HG02870 (cell line): ENCODE measurements at regions not wholly inside any gene's neighbourhood (a gene's known extent, or its start where the extent isn't known, plus 50 kb on each side); places are given as distances from the start of the nearest gene placed in this dataset.

ENCODE experiments used
- ATAC-seq: cut with Tn5 transposase; IDR thresholded peaks from one replicate; pipeline ENCODE4 v1.9.1; 2021; ENCODE audit warnings: mild to moderate bottlenecking, moderate library complexity; ENCODE audit not compliant: unreplicated experiment

GRCh38 chr1:114342376-114342775 lies 168.6 kb downstream of the TRIM33 start:
- ATAC-seq, result no peak

- ATAC-seq, result no peak
These were observed 169.1 kb downstream of the TRIM33 start for GRCh38 chr1:114341856-114342255.

DNA sequence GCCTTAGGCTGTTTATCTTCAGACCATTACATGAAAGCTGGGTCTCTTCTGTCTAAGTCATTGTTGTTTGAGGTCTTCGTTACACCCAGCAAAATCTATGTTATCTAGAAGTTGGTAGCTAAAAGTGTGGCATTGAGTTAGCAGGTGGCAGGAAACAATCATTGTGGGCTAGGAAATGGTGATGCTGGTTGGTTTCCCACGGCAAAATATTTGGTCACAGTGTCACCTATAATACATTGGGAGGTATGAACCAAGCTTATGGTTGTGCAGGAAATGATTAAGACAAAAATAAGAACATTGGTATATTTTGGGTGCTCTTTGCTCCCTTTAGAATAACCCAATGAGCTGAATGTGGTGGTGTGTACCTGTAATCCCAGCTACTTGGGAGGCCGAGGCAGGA lies 169.7 kb downstream of the TRIM33 start:
- ATAC-seq, result no peak

- no peak for ATAC-seq
These were observed 170.1 kb downstream of the TRIM33 start for GRCh38 chr1:114340892-114341291.

GRCh38 chr1:114339379-114339778 lies 171.6 kb downstream of the TRIM33 start:
- ATAC-seq, result no peak

- ATAC-seq, result no peak
These were observed 172.7 kb downstream of the TRIM33 start for GRCh38 chr1:114338191-114338890.

DNA sequence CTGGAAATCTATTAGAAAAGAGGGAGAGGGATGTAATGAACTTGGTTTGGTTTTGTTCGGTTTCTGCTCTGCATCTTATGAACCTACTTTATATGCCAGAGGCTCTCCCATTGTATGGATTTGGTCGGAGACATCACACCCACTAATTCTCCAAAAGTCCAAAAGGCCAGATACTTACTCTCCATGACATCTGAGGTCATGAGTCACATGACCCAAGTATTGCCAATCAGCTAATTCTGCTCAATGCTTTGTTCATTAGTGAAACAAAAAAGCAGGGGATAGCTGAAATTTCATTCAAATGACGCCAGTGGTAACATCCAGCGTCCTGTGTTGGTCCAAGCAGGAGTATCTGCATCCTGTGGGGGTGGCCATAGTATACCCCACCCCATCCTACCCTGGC lies 173.6 kb downstream of the TRIM33 start:
- no peak for ATAC-seq

DNA sequence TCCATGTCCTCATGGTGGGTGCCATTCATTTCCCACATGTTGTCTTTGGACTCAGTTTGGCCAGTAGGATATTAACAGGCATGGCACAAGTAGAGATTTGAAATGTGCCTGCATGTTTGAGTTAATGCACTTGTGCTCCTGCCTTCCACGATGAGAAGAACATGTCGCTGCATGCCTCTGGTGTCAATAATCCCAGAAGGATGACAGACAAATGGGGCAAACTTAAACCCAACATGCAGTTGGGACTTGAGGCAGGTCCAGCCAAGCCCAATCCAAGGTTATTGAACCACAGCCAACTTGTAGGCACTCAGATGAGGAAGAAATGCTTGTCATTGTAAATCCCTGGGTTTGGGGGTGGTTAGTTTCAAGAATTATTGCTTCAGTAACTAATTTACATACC lies 174.6 kb downstream of the TRIM33 start:
- no peak for ATAC-seq

- ATAC-seq, result no peak
These were observed 175.7 kb downstream of the TRIM33 start for GRCh38 chr1:114335273-114335672.

DNA sequence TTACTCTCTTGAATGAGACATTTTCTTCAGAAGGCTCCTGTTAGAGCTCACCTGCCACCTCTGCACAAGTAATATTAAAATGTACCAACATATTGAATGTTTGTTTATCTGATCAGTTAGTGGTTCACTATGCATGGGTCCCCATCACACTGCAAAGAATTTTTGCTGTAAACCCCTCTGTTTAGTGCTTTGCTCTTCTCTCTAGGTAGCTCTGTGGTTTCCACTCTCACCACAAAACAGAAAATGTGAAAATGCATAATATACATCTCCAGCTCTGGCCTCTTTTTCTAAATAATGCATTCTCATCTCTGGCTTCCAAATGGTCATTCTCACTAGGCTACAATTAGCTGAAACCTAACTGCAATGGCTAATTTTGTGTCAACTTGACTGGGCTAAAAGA lies 176.7 kb downstream of the TRIM33 start:
- ATAC-seq, result no peak

DNA sequence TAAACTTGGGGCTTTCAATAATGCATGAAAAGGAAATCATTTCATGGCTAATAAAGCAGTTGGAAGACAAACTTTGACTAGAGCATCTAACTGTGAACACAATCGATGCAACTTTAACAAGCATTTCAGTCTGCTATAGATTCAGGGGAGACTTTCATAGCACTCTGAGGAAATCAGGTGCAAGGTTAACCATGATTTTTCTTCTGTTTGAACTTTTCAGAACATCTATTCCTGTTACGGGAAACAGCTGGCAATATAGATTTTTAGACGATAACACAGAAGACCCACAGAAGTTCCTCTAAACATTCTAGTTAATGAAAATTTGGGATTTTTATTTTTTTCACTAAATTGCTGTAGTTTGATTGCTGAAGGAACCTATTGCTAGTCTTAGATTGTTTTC lies 177.3 kb downstream of the TRIM33 start:
- no peak for ATAC-seq

GRCh38 chr1:114331936-114332335 lies 178.3 kb upstream of the SYT6 start:
- ATAC-seq, result peak; percentile 65

DNA sequence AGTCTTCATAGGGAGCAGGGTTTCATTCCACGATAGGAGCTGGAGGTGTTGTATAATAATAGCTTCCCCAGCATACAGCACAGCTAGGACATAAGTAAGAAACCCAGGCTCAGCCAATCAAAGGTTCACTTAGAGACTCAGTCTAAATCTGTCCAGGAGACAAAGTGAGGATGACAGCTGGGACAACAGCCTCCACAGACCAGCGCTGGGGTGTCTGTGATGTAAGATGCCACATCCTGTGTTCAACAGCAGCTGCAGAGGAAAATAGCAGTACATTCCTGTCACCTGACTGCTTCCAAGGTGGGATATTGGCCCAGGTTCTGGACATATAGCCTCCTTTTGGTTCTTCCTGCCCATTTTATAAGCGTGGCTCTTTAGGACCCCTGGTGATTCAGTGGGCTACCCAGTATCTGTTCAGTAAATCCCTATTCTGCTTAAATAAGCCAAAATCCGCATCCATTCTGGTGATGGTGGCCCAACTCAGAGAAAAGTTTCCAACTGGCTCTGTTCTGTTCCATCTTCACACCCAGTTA lies 176.8 kb upstream of the SYT6 start:
- ATAC-seq, result no peak

DNA sequence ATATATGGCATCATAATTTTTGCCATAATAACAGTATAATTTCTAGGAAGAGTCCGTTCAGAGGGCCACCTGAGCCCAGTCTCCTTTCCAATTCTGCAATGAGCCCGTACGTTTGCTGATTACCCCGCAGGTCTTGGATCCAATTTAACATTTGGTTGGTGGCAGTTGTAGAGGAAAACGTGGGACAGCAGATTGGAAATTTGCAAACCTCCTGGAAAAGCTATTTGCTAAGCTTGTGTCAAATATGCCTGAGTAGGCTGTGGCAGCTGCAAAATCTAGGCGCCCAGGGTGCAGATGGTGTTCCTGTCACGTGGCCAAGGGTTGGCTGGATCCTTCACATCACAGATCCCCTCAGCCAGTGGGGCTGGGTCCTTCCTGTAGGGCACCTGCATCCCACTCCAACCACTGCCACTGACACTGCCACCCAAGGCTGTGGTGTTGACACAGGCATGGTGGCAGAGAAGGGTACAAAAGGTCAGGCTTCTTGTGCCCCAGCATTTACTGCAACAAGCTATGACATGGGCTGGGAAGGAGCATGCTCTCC lies 174.8 kb upstream of the SYT6 start:
- no peak for ATAC-seq

GRCh38 chr1:114324662-114324965 lies 170.9 kb upstream of the SYT6 start:
- ATAC-seq, result no peak

DNA sequence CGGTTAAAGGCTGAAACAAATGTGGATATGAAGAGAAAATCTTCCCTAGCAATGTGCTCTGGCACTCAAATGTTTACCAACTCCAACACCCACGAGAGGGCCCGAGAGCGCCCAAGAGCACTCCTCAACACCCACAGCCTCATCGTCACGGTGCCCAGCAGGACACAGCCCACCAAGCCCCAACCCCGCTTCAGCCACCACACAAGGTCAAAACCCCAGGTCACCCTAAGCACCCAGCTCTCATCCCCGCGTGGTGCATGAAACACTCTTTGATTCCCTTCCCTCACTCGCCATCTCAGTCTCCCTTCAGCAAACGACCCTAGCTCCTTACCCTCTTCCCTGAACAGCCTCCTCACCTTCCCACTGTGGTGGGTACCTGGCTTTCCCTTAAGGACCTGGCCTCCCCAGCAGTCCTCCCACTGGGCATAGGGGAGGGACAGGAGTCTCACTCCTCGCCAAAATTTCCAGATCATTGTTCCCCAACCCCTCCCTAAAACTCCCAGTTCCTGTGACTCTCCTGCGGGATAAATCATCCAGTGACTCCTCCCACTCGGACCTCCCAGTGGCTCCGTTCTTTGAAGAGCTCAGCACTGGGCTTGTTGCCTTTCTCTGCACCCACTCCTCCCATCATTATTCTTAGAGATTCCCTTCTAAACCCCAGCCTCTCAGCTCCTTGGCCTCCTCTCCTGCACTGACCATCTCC lies 170.4 kb upstream of the SYT6 start:
- no peak for ATAC-seq

DNA sequence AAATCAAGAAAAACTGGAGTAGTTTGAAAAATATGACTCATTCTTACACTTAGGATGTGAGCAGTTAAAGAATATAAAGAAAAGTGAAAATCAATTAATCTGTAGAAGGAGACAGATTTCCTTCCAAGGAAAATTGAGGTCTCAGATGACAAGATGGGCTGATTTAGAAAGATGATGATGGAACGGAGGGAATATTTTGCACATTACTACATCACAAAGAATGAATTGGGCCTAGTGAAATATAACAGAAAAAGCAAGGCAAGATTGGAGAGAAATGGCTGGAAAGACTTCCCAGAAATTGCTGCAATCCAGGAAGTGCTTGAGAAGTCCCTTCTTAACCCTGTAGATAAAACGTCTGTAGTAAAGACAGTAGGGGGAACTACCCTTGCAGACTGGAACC lies 169.1 kb upstream of the SYT6 start:
- ATAC-seq, result no peak

DNA sequence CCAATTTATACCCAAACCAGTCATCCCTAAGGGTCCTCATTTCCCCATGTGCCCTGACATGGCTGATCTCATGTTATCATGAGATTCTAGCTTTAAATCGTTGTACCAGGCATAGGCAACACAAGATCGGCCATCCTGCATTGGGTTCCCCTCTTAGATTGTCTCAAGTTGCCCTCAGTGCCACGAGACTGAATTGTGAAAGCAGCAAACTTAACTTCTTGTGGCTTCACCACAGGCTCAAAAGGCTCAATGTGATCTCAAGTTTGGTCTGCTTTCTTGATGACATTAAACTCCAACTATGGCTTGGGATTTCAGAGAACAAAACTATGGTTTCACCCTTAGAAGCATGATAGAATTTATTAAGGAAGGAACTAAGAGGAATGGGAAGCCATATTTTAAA lies 168.5 kb upstream of the SYT6 start:
- no peak for ATAC-seq

- ATAC-seq, result no peak
These were observed 166.9 kb upstream of the SYT6 start for GRCh38 chr1:114320586-114320985.

GRCh38 chr1:114319418-114319817 lies 165.7 kb upstream of the SYT6 start:
- ATAC-seq, result no peak

DNA sequence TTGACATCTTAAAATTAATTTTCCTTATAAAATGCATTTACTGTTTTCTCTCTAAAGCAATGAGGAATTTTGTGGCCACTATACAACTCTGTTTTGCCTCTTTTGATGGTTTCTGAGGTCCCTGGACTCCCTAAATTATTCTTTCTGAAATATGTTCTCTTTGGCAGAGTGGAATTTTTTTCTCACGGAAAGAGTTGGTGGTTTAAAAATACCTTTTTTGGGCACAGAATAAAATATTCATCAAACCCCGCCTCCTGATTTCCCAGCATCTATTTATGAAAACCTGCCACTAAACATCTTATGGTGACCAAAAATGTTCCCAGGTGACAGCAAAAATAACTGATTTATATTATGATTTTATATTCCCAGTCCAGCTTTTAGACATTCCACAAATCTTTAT lies 165.3 kb upstream of the SYT6 start:
- ATAC-seq, result no peak

DNA sequence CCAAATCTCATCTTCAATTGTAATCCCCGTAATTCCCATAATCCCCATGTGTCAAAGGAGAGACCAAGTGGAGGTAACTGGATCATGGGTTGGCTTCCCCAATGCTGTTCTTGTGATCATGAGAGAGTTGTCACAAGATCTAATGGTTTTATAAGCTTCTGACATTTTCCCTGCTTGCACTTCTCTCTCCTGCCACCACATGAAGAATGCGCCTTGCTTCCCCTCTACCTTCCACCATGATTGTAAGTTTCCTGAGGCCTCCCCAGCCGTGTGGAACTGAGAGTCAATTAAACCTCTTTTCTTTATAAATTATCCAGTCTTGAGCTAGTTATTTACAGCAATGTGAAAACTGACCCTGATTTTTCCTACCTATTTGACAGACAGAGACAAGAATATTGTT lies 162.5 kb upstream of the SYT6 start:
- no peak for ATAC-seq
